Lower lobe of right lung (tissue), 2 donors: ENCODE measurements at regions not wholly inside any gene's neighbourhood (a gene's known extent, or its start where the extent isn't known, plus 50 kb on each side); places are given as distances from the start of the nearest gene placed in this dataset.

Experiments
- ATAC-seq, 2 donors: fragments of 200-7000 bp; cut with Tn5 transposase; one replicate each; pipeline ENCODE4 v1.9.1; 2020 to 2022; ENCODE audit warnings: mild to moderate bottlenecking in 2 of 2, moderate library complexity in 2 of 2
- DNase-seq: peaks from one replicate; pipeline ENCODE4 v3.0.0-alpha.2; 2020
- H3K27ac ChIP-seq: fragments of 200-600 bp; one replicate; pipeline ENCODE4 v1.8.0; 2022
- H3K27me3 ChIP-seq: fragments of 200-600 bp; one replicate; pipeline ENCODE4 v1.8.0; 2022; ENCODE audit warnings: low read depth
- H3K36me3 ChIP-seq: fragments of 200-600 bp; one replicate; pipeline ENCODE4 v1.8.0; 2022; ENCODE audit warnings: mild to moderate bottlenecking
- H3K4me1 ChIP-seq: fragments of 200-600 bp; one replicate; pipeline ENCODE4 v1.8.0; 2022
- H3K4me3 ChIP-seq: fragments of 200-600 bp; one replicate; pipeline ENCODE4 v1.8.0; 2022; ENCODE audit warnings: mild to moderate bottlenecking
- H3K9me3 ChIP-seq: fragments of 200-600 bp; one replicate; pipeline ENCODE4 v1.8.0; 2022
- CTCF ChIP-seq: fragments of 200-600 bp; IDR thresholded peaks from one replicate; pipeline ENCODE4 v1.8.0; 2022; ENCODE audit warnings: antibody characterized with exemption, mild to moderate bottlenecking
- intact Hi-C: fragments of 100-400 bp; cut with DNase I; formaldehyde crosslinking; loops from one replicate; pipeline ENCODE4 v1.11.0; 2022
- donor health status: DM: no; HTN: yes; CAD: no; lungs with severe emphysema.

- intact Hi-C loops: no loop called here
- no peak overlapping the region for H3K27ac ChIP-seq
- no peaks in the 10 kb centered on the region for H3K36me3 ChIP-seq
- H3K27me3 ChIP-seq: no peaks in the 10 kb centered on the region
- H3K4me3 ChIP-seq: no peak overlapping the region
- DNase-seq: no peak
- ATAC-seq: no peak
- no peak for TF ChIP-seq CTCF
- peaks cover 3% of the 10 kb centered on the region for H3K9me3 ChIP-seq
- no peaks in the 10 kb centered on the region for H3K4me1 ChIP-seq
Observed at GRCh38 chr10:3366735-3367405, 194.3 kb upstream of the PITRM1 start.

DNA sequence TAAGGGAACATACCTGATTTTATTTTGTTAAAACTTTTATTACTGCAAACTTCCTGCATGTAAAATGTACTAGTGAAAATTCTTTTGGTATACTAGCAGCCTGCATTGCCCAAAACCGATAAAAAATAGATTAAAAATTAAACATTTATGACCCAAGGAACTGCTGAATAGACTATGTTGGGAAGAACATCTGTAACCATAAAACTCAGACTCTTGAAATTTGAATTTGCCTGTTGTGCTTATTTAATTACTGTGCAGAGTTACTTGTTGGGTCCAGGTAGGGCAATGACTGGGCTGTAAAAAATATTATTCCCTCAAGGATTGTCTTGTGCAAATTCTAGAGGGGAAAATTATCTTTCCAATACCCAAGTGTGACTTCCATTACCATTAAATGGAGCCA, 193.5 kb upstream of the PITRM1 start:
- Histone ChIP-seq H3K9me3 (peaks cover 8% of the 10 kb centered on the region), H3K27me3 (no peaks in the 10 kb centered on the region), H3K4me1 (no peaks in the 10 kb centered on the region), H3K36me3 (no peaks in the 10 kb centered on the region), H3K27ac (no peak overlapping the region), H3K4me3 (no peak overlapping the region)
- ATAC-seq: no peak
- DNase-seq: no peak
- intact Hi-C loops: no loop called here
- no peak for TF ChIP-seq CTCF

GRCh38 chr10:3365630-3366029, 193.0 kb upstream of the PITRM1 start:
- Histone ChIP-seq H3K9me3 (peaks cover 8% of the 10 kb centered on the region), H3K4me3 (no peak overlapping the region), H3K27ac (no peak overlapping the region), H3K4me1 (no peaks in the 10 kb centered on the region), H3K27me3 (no peaks in the 10 kb centered on the region), H3K36me3 (no peaks in the 10 kb centered on the region)
- no peak for TF ChIP-seq CTCF
- intact Hi-C loops: no loop called here
- no peak for DNase-seq
- ATAC-seq: no peak

- no peak for DNase-seq
- intact Hi-C loops: no loop called here
- Histone ChIP-seq H3K4me3 (no peak overlapping the region), H3K4me1 (no peaks in the 10 kb centered on the region), H3K9me3 (peaks cover 8% of the 10 kb centered on the region), H3K36me3 (no peaks in the 10 kb centered on the region), H3K27me3 (no peaks in the 10 kb centered on the region), H3K27ac (no peak overlapping the region)
- no peak for TF ChIP-seq CTCF
- ATAC-seq: no peak
Observed at GRCh38 chr10:3364768-3365480, 192.3 kb upstream of the PITRM1 start.

- no peak overlapping the region for H3K27ac ChIP-seq
- H3K27me3 ChIP-seq: no peaks in the 10 kb centered on the region
- H3K4me1 ChIP-seq: no peaks in the 10 kb centered on the region
- no peaks in the 10 kb centered on the region for H3K36me3 ChIP-seq
- H3K4me3 ChIP-seq: no peak overlapping the region
- H3K9me3 ChIP-seq: peaks cover 8% of the 10 kb centered on the region
- no peak for TF ChIP-seq CTCF
- DNase-seq (no peak), ATAC-seq (no peak)
- intact Hi-C loops: no loop called here
Observed at GRCh38 chr10:3363311-3364045, 190.9 kb upstream of the PITRM1 start.
